ENCODE measurements at regions not wholly inside any gene's neighbourhood (a gene's known extent, or its start where the extent isn't known, plus 50 kb on each side); places are given as distances from the start of the nearest gene placed in this dataset.

- peaks cover 0 to 6% (median 0%) of the 10 kb centered on the region in 3 donors for H3K9me3 ChIP-seq (replicated peaks in 1 of 3)
- no peak for DNase-seq
- H3K4me1 ChIP-seq (replicated peaks in 1 of 2), result no peaks in the 10 kb centered on the region
- no peak overlapping the region for H3K27ac ChIP-seq
- no peaks in the 10 kb centered on the region for H3K36me3 ChIP-seq (replicated peaks in 1 of 2)
- 75 to 94% (median 84%) methylated on average over 1 of the region's 1 CpG for WGBS, 4 donors
- no peak overlapping the region for H3K4me3 ChIP-seq
- TF ChIP-seq POLR2A (IDR thresholded peaks at IDR 0.05) (no peak), CTCF (IDR thresholded peaks at IDR 0.05) (no peak)
- intact Hi-C loops (cut with DNase I), result no loop called here
- no peaks in the 10 kb centered on the region for H3K27me3 ChIP-seq
These were observed 294.8 kb downstream of the PRELID2 start for GRCh38 chr5:145540375-145540774.

GRCh38 chr5:145539201-145539600 is 295.9 kb downstream of the PRELID2 start:
- WGBS, 4 donors, result 77 to 92% (median 88%) methylated on average over 2 of the region's 2 CpGs
- TF ChIP-seq CTCF (IDR thresholded peaks at IDR 0.05), result no peak
- no peak for TF ChIP-seq POLR2A (IDR thresholded peaks at IDR 0.05)
- intact Hi-C loops (cut with DNase I), result no loop called here
- peaks cover 0 to 6% (median 0%) of the 10 kb centered on the region in 3 donors for H3K9me3 ChIP-seq (replicated peaks in 1 of 3)
- no peaks in the 10 kb centered on the region for H3K4me1 ChIP-seq (replicated peaks in 1 of 2)
- no peak overlapping the region for H3K27ac ChIP-seq
- H3K36me3 ChIP-seq (replicated peaks in 1 of 2), result no peaks in the 10 kb centered on the region
- no peaks in the 10 kb centered on the region for H3K27me3 ChIP-seq
- DNase-seq, result no peak
- H3K4me3 ChIP-seq, result no peak overlapping the region

GRCh38 chr5:145536133-145536532 is 299.0 kb downstream of the PRELID2 start:
- 62 to 88% (median 78%) methylated on average over 4 of the region's 4 CpGs for WGBS, 4 donors
- no peaks in the 10 kb centered on the region for H3K27me3 ChIP-seq
- H3K4me1 ChIP-seq (replicated peaks in 1 of 2), result peaks cover 5 to 9% of the 10 kb centered on the region in 2 donors
- DNase-seq, result no peak
- intact Hi-C loops (cut with DNase I), result no loop called here
- H3K27ac ChIP-seq, result no peak overlapping the region
- peaks cover 0 to 6% (median 0%) of the 10 kb centered on the region in 3 donors for H3K9me3 ChIP-seq (replicated peaks in 1 of 3)
- H3K4me3 ChIP-seq, result no peak overlapping the region
- TF ChIP-seq POLR2A (IDR thresholded peaks at IDR 0.05) (no peak), CTCF (IDR thresholded peaks at IDR 0.05) (no peak)
- H3K36me3 ChIP-seq (replicated peaks in 1 of 2), result no peaks in the 10 kb centered on the region

GRCh38 chr5:145531038-145531734 is 304.0 kb downstream of the PRELID2 start:
- H3K4me1 ChIP-seq (replicated peaks in 1 of 2), result peaks cover 5 to 11% of the 10 kb centered on the region in 2 donors
- H3K36me3 ChIP-seq (replicated peaks in 1 of 2), result no peaks in the 10 kb centered on the region
- intact Hi-C loops (cut with DNase I), result no loop called here
- TF ChIP-seq POLR2A (IDR thresholded peaks at IDR 0.05) (no peak), CTCF (IDR thresholded peaks at IDR 0.05) (no peak)
- no peaks in the 10 kb centered on the region for H3K9me3 ChIP-seq (replicated peaks in 1 of 3)
- peak; percentile 38 to 78 (median 69) for DNase-seq
- H3K27ac ChIP-seq, result no peak overlapping the region
- H3K27me3 ChIP-seq, result no peaks in the 10 kb centered on the region
- WGBS, 4 donors, result 20 to 42% (median 31%) methylated on average over 5 of the region's 5 CpGs
- no peak overlapping the region for H3K4me3 ChIP-seq
